ENCODE measurements at regions not wholly inside any gene's neighbourhood (a gene's known extent, or its start where the extent isn't known, plus 50 kb on each side); places are given as distances from the start of the nearest gene placed in this dataset.

GRCh38 chr5:17872204-17872603 is 237.9 kb downstream of the TAF11L14 start:
- Histone ChIP-seq H3K4me2 (ENCODE audit: insufficient read depth, low read length) (no peak overlapping the region), H3K9me1 (ENCODE audit: control insufficient read depth, insufficient read depth, low read length) (no peaks in the 10 kb centered on the region), H3K27me3 (ENCODE audit: control insufficient read depth in 2 of 2, insufficient read depth in 2 of 2, low read length in 2 of 2) (no peaks in the 10 kb centered on the region), H3K4me1 (replicated peaks in 1 of 2; ENCODE audit: control insufficient read depth in 2 of 2, insufficient read depth in 2 of 2, low read length in 2 of 2) (no peaks in the 10 kb centered on the region), H4K20me1 (replicated peaks; ENCODE audit: control insufficient read depth, insufficient read depth, low read length) (no peaks in the 10 kb centered on the region), H3K9ac (ENCODE audit: insufficient read depth in 1 of 2, low read depth in 2 of 2, low read length in 2 of 2) (no peak overlapping the region), H3K27ac (ENCODE audit: extremely low read depth, low read depth, low read length) (no peak overlapping the region), H3K4me3 (no peak overlapping the region), H3K79me2 (ENCODE audit: control insufficient read depth, insufficient read depth, low read length) (no peaks in the 10 kb centered on the region), H3K36me3 (ENCODE audit: control insufficient read depth, insufficient read depth, low read length) (no peaks in the 10 kb centered on the region), H3K9me3 (replicated peaks; ENCODE audit: control insufficient read depth, insufficient read depth, low read depth, low read length) (peaks cover 2% of the 10 kb centered on the region; the same call in 1 of the 2 replicates), H2AFZ (ENCODE audit: low read depth, low read length) (no peak overlapping the region)
- CTCF ChIA-PET (ENCODE audit: low intra/inter-chr PET ratio): no interaction called here
- FAIRE-seq (no peak), DNase-seq (ENCODE audit: extremely low read depth in 1 of 4, low spot score in 3 of 4) (no peak), ATAC-seq (no peak)
- POLR2A ChIA-PET: no interaction called here
- WGBS (ENCODE audit: insufficient coverage, low coverage, missing lambda C conversion rate): 1% methylated on average over 4 of the region's 4 CpGs
- BruUV-seq (replicated peaks): no TSS peak
- intact Hi-C loops (cut with micrococcal nuclease): no loop called here
- in situ Hi-C loops (cut with MboI): no loop called here
- no peak for TF ChIP-seq CBFB (CRISPR knock-in tag; IDR thresholded peaks at IDR 0.05)

GRCh38 chr5:17878541-17878940 is 244.3 kb downstream of the TAF11L14 start:
- no peak for DNase-seq (ENCODE audit: extremely low read depth in 1 of 4, low spot score in 3 of 4)
- H4K20me1 ChIP-seq (replicated peaks; ENCODE audit: control insufficient read depth, insufficient read depth, low read length): no peaks in the 10 kb centered on the region
- no peak overlapping the region for H3K27ac ChIP-seq (ENCODE audit: extremely low read depth, low read depth, low read length)
- FAIRE-seq: no peak
- POLR2A ChIA-PET: no interaction called here
- 0% methylated on average over 2 of the region's 2 CpGs for WGBS (ENCODE audit: insufficient coverage, low coverage, missing lambda C conversion rate)
- H3K36me3 ChIP-seq (ENCODE audit: control insufficient read depth, insufficient read depth, low read length): no peaks in the 10 kb centered on the region
- in situ Hi-C loops (cut with MboI) (no loop called here), intact Hi-C loops (cut with micrococcal nuclease) (no loop called here)
- no peak for ATAC-seq
- no peaks in the 10 kb centered on the region for H3K4me1 ChIP-seq (replicated peaks in 1 of 2; ENCODE audit: control insufficient read depth in 2 of 2, insufficient read depth in 2 of 2, low read length in 2 of 2)
- peaks cover 2% of the 10 kb centered on the region; the same call in 1 of the 2 replicates for H3K9me3 ChIP-seq (replicated peaks; ENCODE audit: control insufficient read depth, insufficient read depth, low read depth, low read length)
- no peaks in the 10 kb centered on the region for H3K27me3 ChIP-seq (ENCODE audit: control insufficient read depth in 2 of 2, insufficient read depth in 2 of 2, low read length in 2 of 2)
- H3K9me1 ChIP-seq (ENCODE audit: control insufficient read depth, insufficient read depth, low read length): no peaks in the 10 kb centered on the region
- no peak overlapping the region for H2AFZ ChIP-seq (ENCODE audit: low read depth, low read length)
- no TSS peak for BruUV-seq (replicated peaks)
- CTCF ChIA-PET (ENCODE audit: low intra/inter-chr PET ratio): no interaction called here
- no peak overlapping the region for H3K9ac ChIP-seq (ENCODE audit: insufficient read depth in 1 of 2, low read depth in 2 of 2, low read length in 2 of 2)
- H3K79me2 ChIP-seq (ENCODE audit: control insufficient read depth, insufficient read depth, low read length): no peaks in the 10 kb centered on the region
- H3K4me2 ChIP-seq (ENCODE audit: insufficient read depth, low read length): no peak overlapping the region
- no peak overlapping the region for H3K4me3 ChIP-seq
- TF ChIP-seq FUS (optimal IDR thresholded peaks at IDR 0.05; ENCODE audit: low read depth, low read length) (no peak), ATF2 (CRISPR knock-in tag; IDR thresholded peaks at IDR 0.05) (no peak), MIER1 (IDR thresholded peaks at IDR 0.05; ENCODE audit: low read depth) (no peak), ZNF253 (CRISPR knock-in tag; conservative IDR thresholded peaks at IDR 0.05) (no peak), ZNF644 (tag; IDR thresholded peaks at IDR 0.05; ENCODE audit: low read depth) (no peak), HMG20A (CRISPR knock-in tag; conservative IDR thresholded peaks at IDR 0.05) (no peak), KAT2B (IDR thresholded peaks at IDR 0.05; ENCODE audit: low read depth, low read length) (no peak), PKNOX1 (IDR thresholded peaks at IDR 0.05) (no peak), SRF (CRISPR knock-in tag; IDR thresholded peaks at IDR 0.05) (no peak), ZNF699 (CRISPR knock-in tag; IDR thresholded peaks at IDR 0.05; ENCODE audit: insufficient replicate concordance) (no peak), MCM3 (IDR thresholded peaks at IDR 0.05) (no peak), SMAD2 (IDR thresholded peaks at IDR 0.05; ENCODE audit: low read depth, low read length) (no peak), ZFPM2 (CRISPR knock-in tag; IDR thresholded peaks at IDR 0.05) (no peak)
